PC-3 (cell line): ENCODE measurements at regions not wholly inside any gene's neighbourhood (a gene's known extent, or its start where the extent isn't known, plus 50 kb on each side); places are given as distances from the start of the nearest gene placed in this dataset.

Source experiments
- ATAC-seq: fragments of 200-7000 bp; cut with Tn5 transposase; 2 replicates; pipeline ENCODE4 v1.9.1; 2020; ENCODE audit warnings: mild to moderate bottlenecking, moderate library complexity
- BruUV-seq: library from RNA; stranded (reverse); fragments of 400-500 nt; replicated peaks from 2 replicates; lab custom pipeline; 2021; lab: Mats Ljungman, UMichigan
- CTCF ChIA-PET: fragments of 300-600 bp; sonication (Branson Sonifier 250); formaldehyde crosslinking; loops from one replicate; lab custom pipeline; 2022; ENCODE audit warnings: antibody characterized with exemption; lab: Charles Lee
- POLR2A ChIA-PET: fragments of 300-600 bp; sonication (Branson Sonifier 250); formaldehyde crosslinking; loops from one replicate; lab custom pipeline; 2022; ENCODE audit warnings: antibody characterized with exemption; ENCODE audit not compliant: unreplicated experiment; lab: Charles Lee
- DNase-seq: peaks from one replicate; pipeline ENCODE4 v3.0.0-alpha.2; 2015
- H2AFZ ChIP-seq: fragments of 300-600 bp; sonication (generic); 2 replicates; pipeline ENCODE4 v1.6.0; 2016; ENCODE audit warnings: antibody characterized with exemption, low read length
- H3F3A ChIP-seq: fragments of 300-600 bp; sonication (generic); one replicate; pipeline ENCODE4 v1.6.0; 2017; ENCODE audit warnings: antibody characterized with exemption, low read length, control low read depth, mild to moderate bottlenecking; ENCODE audit not compliant: unreplicated experiment
- H3K27ac ChIP-seq: fragments of 300-600 bp; sonication (generic); 2 replicates; pipeline ENCODE4 v1.5.1; 2016; ENCODE audit warnings: mild to moderate bottlenecking, low read length
- H3K27me3 ChIP-seq: fragments of 300-600 bp; sonication (generic); 2 replicates; pipeline ENCODE4 v1.6.1; 2016; ENCODE audit warnings: low read length, mixed read lengths
- H3K36me3 ChIP-seq: fragments of 300-600 bp; sonication (generic); 2 replicates; pipeline ENCODE4 v1.6.1; 2016; ENCODE audit warnings: low read depth, mixed run types, low read length, mixed read lengths
- H3K4me1 ChIP-seq: fragments of 300-600 bp; sonication (generic); 2 replicates; pipeline ENCODE4 v1.5.1; 2016; ENCODE audit warnings: low read length; ENCODE audit not compliant: insufficient read depth
- H3K4me2 ChIP-seq: fragments of 300-600 bp; sonication (generic); 2 replicates; pipeline ENCODE4 v1.6.0; 2016; ENCODE audit warnings: low read length
- H3K4me3 ChIP-seq: fragments of 300-600 bp; sonication (generic); 2 replicates; pipeline ENCODE4 v1.5.1; 2016; ENCODE audit warnings: mild to moderate bottlenecking, low read length, mixed read lengths
- H3K79me2 ChIP-seq: fragments of 300-600 bp; sonication (generic); 2 replicates; pipeline ENCODE4 v1.6.1; 2017; ENCODE audit warnings: low read length, mixed read lengths
- H3K9ac ChIP-seq: fragments of 300-600 bp; sonication (generic); 2 replicates; pipeline ENCODE4 v1.6.0; 2016; ENCODE audit warnings: mild to moderate bottlenecking, low read length
- H3K9me2 ChIP-seq: fragments of 300-600 bp; sonication (generic); replicated peaks from 2 replicates; pipeline ENCODE4 v1.6.1; 2016; ENCODE audit warnings: mixed run types, low read length, mixed read lengths
- H3K9me3 ChIP-seq: fragments of 300-600 bp; sonication (generic); 2 replicates; pipeline ENCODE4 v1.6.1; 2016; ENCODE audit warnings: low read length, mixed read lengths
- H4K20me1 ChIP-seq: fragments of 300-600 bp; sonication (generic); 2 replicates; pipeline ENCODE4 v1.6.1; 2016; ENCODE audit warnings: low read length, mixed read lengths
- EZH2 ChIP-seq: fragments of 300-600 bp; sonication (generic); IDR thresholded peaks from one replicate; pipeline ENCODE4 v1.6.1; 2017; ENCODE audit warnings: antibody characterized with exemption, mild to moderate bottlenecking, low read length; ENCODE audit not compliant: unreplicated experiment
- EZH2phosphoT487 ChIP-seq: fragments of 300-600 bp; sonication (generic); IDR thresholded peaks from 2 replicates; pipeline ENCODE4 v1.6.1; 2018; ENCODE audit warnings: mild to moderate bottlenecking, antibody characterized with exemption, low read length, borderline replicate concordance
- intact Hi-C: fragments of 100-400 bp; cut with micrococcal nuclease; formaldehyde crosslinking; loops from 2 replicates; pipeline ENCODE4 v1.9.0; 2023
- TF ChIP-seq, protein P1 (sequence below): fragments of 300-600 bp; sonication (generic); conservative IDR thresholded peaks from 2 replicates; pipeline ENCODE4 v1.5.1; 2017; ENCODE audit warnings: antibody characterized with exemption, low read depth, mild to moderate bottlenecking, low read length

DNA sequence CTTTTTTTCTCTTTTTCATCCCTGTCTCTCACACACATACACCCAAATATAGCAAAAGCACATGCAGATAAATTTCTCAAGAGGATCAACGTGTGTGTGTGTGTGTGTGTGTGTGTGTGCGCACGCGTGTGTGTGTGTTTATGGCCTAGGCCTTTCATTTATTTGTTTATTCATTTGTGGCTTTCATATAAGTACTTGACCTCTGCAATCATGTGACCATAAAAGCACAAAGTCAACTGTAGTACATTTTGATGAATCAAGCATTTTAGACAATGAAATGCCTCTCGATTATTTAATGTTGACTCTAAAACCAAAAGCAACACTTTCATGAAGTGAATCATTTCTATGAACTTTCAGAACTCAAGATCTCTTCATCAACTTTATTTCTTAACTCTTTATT, 194.1 kb upstream of the ADGRL2 start:
- no peak for ATAC-seq
- Histone ChIP-seq H3K4me1 (no peaks in the 10 kb centered on the region), H3K79me2 (no peaks in the 10 kb centered on the region), H4K20me1 (no peaks in the 10 kb centered on the region), H3K36me3 (no peaks in the 10 kb centered on the region), H3K9ac (no peak overlapping the region), H3K9me2 (no peaks in the 10 kb centered on the region), H3F3A (no peaks in the 10 kb centered on the region), H3K4me3 (no peak overlapping the region), H2AFZ (no peak overlapping the region), H3K9me3 (no peaks in the 10 kb centered on the region), H3K4me2 (no peak overlapping the region), H3K27me3 (no peaks in the 10 kb centered on the region), H3K27ac (no peak overlapping the region)
- CTCF ChIA-PET, result no interaction called here
- DNase-seq, result no peak
- no TSS peak for BruUV-seq
- POLR2A ChIA-PET, result no interaction called here
- TF ChIP-seq, protein P1, sequence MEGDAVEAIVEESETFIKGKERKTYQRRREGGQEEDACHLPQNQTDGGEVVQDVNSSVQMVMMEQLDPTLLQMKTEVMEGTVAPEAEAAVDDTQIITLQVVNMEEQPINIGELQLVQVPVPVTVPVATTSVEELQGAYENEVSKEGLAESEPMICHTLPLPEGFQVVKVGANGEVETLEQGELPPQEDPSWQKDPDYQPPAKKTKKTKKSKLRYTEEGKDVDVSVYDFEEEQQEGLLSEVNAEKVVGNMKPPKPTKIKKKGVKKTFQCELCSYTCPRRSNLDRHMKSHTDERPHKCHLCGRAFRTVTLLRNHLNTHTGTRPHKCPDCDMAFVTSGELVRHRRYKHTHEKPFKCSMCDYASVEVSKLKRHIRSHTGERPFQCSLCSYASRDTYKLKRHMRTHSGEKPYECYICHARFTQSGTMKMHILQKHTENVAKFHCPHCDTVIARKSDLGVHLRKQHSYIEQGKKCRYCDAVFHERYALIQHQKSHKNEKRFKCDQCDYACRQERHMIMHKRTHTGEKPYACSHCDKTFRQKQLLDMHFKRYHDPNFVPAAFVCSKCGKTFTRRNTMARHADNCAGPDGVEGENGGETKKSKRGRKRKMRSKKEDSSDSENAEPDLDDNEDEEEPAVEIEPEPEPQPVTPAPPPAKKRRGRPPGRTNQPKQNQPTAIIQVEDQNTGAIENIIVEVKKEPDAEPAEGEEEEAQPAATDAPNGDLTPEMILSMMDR, result no peak
- no peak for TF ChIP-seq EZH2phosphoT487
- TF ChIP-seq EZH2, result no peak
- intact Hi-C loops, result no loop called here

DNA sequence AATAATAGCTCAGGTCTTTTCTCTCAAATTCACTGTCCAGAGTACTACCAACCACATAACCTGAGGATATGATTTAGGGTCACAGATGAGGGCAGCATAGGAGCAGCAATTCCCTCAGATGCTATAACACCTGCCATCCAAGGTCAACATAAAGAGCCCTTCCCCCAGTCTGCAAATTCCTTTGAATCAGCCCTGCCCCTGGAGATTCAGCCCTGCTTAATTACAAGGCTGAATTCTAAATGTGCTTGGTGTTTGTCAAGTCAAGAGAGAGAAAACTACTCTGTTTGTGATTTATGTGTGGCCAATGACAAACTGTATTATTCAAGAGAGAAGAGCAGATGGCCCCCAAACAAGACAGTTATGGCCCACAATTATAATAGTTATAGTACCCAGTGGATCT, 195.7 kb upstream of the ADGRL2 start:
- POLR2A ChIA-PET, result no interaction called here
- no peaks in the 10 kb centered on the region for H3K36me3 ChIP-seq
- H3K9me2 ChIP-seq, result no peaks in the 10 kb centered on the region
- intact Hi-C loops, result no loop called here
- CTCF ChIA-PET, result no interaction called here
- H4K20me1 ChIP-seq, result no peaks in the 10 kb centered on the region
- H3K4me1 ChIP-seq, result no peaks in the 10 kb centered on the region
- ATAC-seq (no peak), DNase-seq (no peak)
- no peaks in the 10 kb centered on the region for H3F3A ChIP-seq
- H3K79me2 ChIP-seq, result no peaks in the 10 kb centered on the region
- H3K4me2 ChIP-seq, result no peak overlapping the region
- H2AFZ ChIP-seq, result no peak overlapping the region
- no peaks in the 10 kb centered on the region; the same call in 1 of the 2 replicates for H3K27me3 ChIP-seq
- no peaks in the 10 kb centered on the region for H3K9me3 ChIP-seq
- BruUV-seq, result no TSS peak
- H3K27ac ChIP-seq, result no peak overlapping the region
- no peak overlapping the region for H3K4me3 ChIP-seq
- TF ChIP-seq EZH2 (no peak), EZH2phosphoT487 (no peak)
- TF ChIP-seq, protein P1, result no peak
- no peak overlapping the region for H3K9ac ChIP-seq

GRCh38 chr1:81600878-81601622, 199.7 kb upstream of the ADGRL2 start:
- Histone ChIP-seq H2AFZ (no peak overlapping the region), H3K4me3 (no peak overlapping the region), H3K4me2 (no peak overlapping the region), H3K36me3 (no peaks in the 10 kb centered on the region), H3K79me2 (no peaks in the 10 kb centered on the region), H3K9ac (no peak overlapping the region), H3F3A (no peaks in the 10 kb centered on the region), H3K9me3 (no peaks in the 10 kb centered on the region), H3K4me1 (no peaks in the 10 kb centered on the region), H3K27me3 (peaks cover 18% of the 10 kb centered on the region; the same call in 1 of the 2 replicates), H3K9me2 (no peaks in the 10 kb centered on the region), H4K20me1 (no peaks in the 10 kb centered on the region), H3K27ac (no peak overlapping the region)
- POLR2A ChIA-PET, result no interaction called here
- TF ChIP-seq, protein P1, result no peak
- CTCF ChIA-PET, result no interaction called here
- DNase-seq, result no peak
- ATAC-seq, result no peak
- no TSS peak for BruUV-seq
- intact Hi-C loops, result no loop called here
